ENCODE measurements at regions not wholly inside any gene's neighbourhood (a gene's known extent, or its start where the extent isn't known, plus 50 kb on each side); places are given as distances from the start of the nearest gene placed in this dataset.
A peak's percentile ranks its signal among the peaks of the same experiment; 100 is the strongest.

DNA sequence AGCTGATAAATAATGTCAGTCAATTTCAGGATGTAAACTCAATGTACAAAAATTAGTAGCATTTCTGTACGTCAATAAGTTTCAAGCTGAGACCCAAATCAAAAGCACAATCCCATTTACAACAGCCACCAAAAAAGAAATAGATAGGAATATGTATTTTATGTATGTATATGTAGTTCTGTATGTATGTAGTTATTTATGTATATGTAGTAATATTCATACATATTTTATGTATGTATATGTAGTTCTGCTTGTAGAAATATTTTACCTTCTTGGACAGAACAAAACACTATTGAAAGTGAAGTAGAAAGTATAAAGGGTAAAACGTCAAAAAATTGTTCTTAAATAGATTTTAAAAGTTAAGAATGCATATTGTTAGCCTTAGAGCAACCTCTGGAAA, 591.0 kb upstream of the SETBP1 start:
- no peak for FAIRE-seq

DNA sequence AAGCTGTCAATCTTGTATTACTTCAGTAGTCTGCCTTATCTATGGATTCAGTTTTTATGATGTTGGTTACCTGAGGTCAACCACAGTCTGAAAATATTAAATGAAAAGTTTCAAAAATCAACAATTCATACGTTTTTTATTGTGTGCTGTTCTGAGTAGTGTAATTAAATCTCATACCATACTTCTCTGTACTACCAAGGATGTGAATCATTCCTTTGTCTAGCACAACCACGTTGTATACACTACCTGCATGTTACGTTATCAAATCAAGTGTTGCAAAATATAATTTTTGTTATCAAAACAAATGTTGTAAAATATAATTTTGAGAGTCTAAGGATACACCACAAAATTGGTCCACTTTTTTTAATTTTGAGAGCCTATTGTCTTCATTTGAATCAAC, 590.2 kb upstream of the SETBP1 start:
- no peak for FAIRE-seq

DNA sequence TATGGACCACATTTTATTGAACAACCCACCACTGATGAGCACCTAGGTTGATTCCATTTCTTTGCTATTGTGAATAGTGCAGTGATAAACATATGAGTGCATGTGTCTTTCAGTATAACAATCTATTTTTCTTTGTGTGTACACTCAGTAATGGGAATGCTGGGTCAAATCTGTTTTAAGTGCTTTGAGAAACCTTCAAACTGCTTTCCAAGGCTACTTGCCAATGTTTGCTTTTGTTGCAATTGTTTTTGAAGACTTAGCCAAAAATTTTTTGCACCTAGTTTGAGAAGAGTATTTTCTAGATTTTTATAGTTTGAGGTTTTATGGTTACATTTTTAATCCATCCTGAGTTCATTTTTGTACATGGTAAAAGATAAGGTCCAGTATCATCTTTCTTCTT, 587.4 kb upstream of the SETBP1 start:
- no peak for FAIRE-seq

DNA sequence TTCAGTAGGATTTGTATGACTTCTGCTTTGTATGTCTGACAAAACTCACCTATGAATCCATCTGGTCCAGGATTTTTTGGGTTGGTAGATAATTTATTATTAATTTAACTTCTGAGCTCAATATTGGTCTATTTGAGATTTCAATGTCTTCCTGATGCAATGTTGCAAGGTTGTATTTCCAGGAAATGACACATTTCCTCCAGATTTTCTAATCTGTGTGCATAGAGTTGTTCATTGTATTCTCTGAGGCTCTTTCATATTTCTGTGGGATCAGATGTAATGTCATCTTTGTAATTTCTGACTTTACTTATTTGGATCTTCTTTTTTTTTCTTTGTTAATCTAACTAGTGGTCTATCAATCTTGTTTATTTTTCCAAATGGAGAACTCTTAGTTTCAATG, 584.7 kb upstream of the SETBP1 start:
- FAIRE-seq, result peak; percentile 43

DNA sequence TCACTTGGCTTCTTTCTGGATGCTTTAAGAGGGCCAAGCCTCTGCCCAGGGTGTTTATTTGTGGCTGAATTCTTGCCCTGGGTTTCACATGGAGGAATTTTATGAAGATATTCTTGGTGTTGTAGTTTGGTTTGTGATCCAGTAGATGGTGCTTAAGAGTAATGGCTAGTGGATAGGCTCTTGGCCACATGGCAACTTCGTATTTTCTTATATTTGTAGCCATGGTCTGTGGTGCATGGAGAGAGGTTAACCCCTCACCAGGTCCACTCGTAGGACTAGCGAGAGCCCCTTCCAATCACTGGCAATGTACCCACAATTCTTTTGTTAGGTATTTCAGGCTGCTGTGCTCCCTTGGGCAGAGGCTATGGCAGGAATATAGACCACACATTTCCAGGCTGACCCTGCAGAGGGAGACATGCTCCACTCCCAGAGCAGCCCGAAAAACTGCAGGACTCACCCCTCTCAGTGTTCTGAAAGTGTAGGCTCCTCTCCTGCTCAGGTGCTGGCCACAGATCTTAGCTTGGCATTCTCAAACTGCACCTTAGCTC, 582.1 kb upstream of the SETBP1 start:
- no peak for FAIRE-seq

DNA sequence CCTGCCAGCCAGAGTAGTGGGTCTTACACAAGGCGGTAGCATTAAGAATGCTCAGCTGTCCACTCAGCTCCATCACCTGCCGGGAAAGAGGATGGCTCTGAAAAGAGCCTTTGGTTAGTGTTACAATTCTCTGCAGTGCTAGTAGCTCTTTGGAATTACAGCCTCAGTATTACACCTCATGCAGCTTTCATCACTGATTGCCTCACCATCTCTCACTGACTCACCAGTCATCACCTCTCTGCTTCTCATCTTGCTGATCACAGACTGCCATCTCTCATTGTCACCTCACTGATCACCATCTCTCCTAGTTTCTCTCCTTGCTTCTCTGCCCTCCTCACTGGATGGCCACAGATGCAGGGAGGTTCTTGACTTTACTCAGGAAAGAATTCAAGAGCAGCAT, 573.5 kb upstream of the SETBP1 start:
- no peak for FAIRE-seq

DNA sequence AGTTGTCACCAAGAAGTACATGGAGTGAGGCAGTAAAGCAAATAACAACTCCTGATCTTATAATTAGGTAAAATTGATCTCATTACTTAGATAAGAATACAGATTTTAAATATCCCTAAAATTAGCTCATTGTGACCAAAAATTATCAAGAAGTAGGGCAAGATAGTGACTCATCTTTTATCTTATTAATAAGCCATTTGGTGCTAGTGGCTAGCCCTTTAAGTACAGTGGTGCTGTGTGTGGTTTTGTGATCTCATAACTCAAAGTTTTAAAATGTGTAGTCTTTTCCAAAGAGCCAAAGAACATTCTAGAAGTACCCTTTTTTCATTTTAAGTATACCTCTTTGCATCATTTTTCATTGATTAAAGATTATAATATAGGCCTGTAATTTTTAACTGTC, 569.4 kb upstream of the SETBP1 start:
- FAIRE-seq, result no peak

DNA sequence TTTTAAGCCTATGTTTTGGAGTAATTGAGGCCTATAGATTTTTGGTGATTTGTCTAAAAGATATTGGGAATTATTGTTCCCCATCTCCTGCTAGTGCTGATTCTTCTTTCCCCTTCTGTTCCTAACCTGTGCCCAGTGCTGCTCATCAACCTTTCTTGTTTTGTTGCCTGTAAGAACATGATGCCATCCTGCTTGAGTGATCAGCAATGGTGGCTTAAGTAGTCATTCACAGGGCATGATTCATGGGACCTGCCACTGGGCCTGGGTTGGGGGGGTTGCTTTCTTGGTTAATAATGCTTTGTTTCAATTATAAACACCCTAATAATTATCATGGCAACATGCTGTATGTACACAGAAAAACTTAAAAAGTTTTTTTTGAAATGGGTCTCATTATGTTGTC, 562.9 kb upstream of the SETBP1 start:
- no peak for FAIRE-seq

DNA sequence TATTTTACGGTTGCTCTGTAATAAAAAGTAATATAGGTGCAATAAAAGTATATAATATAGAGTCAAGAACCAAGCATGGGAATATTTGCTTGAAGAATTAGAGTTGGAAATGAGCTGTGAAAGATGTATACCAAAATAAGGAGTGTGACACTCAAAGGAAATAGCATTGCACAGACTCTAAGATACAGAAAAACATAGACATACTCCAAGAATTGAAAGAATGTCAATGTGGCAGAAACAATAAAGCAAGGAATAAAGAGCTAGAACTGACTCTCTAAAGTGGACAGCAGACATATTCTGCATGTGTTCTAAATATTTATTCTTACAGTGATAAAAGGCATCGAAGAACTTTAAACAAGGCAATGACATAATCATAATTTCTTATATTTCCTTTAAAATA, 561.1 kb upstream of the SETBP1 start:
- FAIRE-seq, result no peak

DNA sequence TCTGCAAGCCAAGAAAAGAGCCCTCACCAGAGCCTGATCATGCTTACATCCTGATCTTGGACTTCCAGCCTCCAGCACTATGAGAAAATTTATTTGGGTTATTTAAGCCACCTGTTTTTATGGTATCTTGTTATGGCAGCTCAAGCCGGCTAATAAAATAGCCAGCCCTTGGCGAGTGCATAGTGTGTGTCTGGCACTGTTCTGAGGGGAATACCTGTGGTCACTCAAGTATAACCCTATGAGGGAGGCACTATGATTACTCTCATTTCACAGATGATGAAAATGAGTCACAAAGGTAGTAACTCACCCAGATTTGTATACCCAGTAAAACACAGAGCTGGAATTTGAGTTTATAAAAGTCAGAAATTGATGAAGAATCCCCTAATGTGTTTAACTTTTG, 556.9 kb upstream of the SETBP1 start:
- no peak for FAIRE-seq

DNA sequence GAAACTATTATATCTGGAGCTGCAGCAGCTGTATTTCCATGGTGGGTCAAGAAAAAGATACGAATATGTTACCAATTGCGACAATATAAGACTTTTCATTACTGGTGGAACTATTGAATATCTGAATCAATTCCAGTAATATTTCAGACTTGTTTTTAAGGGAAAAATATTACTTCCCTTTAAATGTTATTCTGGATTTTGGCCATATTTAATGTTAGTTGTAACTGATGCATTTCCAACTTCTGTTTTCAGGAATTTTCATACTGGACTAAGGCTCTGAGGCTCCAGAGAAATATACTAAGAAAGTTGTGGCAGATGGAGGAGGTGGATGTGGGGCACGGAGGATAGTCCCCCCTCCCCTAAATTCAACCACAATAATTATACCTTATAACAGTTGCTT, 555.2 kb upstream of the SETBP1 start:
- FAIRE-seq, result no peak

DNA sequence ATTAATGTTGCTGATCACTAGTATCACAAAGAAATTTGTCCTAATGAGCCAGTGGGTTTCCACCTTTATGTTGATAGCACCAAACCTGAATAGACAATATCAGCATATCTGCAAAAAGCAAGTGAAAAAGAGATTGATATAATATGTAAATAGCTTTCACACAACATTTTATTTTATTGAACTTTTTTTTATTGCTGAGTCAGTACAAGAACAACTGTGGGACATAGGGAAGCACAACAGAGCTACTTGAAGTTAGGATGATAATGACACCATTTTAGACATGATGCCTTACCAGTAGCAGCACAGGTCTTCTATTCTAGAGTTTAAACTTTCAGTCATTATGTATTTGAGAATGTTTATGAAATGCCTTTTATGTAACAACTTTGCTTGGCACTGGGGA, 554.1 kb upstream of the SETBP1 start:
- FAIRE-seq, result no peak

DNA sequence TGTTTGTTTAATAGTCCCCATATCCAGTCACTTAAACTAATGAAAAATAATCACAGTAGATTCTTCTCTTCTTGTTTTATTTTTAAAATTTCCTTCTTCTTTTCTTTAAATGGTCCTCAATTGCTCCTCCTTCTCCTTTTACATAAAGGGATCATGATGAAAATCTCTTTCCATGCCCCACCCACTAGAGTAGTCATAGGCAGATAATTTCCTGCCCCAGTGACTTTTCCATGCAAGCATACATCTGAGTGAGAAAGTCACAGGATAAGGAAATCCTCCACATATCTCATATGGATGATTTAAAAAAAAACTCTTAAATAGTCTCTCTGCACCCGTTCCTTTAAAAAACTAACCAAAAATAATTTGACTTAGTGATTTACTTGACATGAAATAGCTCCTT, 552.3 kb upstream of the SETBP1 start:
- FAIRE-seq, result no peak

DNA sequence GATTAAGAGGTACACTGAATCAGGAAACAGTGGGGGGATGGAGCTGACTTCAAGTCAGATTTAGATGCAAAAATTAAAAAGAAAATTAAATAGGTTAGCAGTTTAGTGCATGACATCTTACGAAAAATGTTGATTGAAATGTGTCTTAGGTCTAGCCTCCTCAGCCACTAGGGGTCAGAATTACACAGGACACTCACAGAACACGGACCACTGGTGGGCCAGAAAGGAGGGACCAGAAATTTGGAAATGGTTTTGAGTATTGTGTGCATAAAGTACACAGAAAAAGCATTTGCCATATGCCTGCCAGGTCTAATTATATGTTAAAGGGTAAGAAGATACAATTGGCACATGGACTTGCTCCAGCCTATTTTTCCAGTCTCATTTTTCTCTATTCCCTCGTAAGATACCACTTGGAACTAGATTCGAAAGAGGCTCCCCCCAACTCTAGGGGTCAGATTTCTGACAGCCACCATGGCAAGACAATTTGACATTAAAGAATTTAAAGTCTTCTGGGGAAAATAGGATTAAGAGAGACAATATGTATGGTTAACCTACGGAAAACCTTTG, 550.2 kb upstream of the SETBP1 start:
- FAIRE-seq, result no peak

DNA sequence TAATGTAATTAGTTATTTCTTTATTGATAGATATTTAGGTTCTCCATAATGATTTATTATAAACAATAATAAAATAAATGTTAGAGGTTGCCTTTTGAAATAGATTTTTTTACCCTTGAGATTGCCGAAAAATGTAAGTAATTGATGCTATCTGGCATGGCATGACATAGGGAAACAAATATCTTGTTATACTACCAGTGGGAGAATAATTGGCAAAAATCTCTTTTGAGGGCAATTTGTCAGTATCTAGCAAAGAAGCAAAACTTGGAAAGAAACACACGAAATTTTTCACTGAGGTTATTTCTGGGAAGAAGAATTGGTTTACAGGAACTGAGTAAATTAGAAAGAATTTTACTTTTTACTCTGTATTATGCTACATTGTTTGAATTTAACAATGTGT, 547.2 kb upstream of the SETBP1 start:
- no peak for FAIRE-seq

DNA sequence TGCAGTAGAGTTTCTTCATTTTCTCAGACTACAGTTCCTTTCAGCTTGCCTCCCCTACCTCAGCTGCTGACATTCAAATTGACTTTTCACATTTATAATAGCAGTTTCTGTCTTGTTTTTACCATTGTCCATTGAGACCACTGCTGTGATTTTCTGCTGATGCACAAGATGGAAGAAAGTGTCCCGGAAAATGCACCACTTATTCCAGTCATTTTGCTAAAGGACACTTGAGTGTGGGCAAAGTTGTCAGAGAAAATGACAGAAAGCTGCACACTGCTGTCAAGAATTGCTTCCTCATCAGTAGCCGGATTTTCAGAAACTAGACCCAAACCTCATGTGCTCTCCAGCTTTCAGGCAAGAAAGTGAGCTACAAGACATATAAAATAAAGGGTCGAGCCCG, 546.2 kb upstream of the SETBP1 start:
- no peak for FAIRE-seq

DNA sequence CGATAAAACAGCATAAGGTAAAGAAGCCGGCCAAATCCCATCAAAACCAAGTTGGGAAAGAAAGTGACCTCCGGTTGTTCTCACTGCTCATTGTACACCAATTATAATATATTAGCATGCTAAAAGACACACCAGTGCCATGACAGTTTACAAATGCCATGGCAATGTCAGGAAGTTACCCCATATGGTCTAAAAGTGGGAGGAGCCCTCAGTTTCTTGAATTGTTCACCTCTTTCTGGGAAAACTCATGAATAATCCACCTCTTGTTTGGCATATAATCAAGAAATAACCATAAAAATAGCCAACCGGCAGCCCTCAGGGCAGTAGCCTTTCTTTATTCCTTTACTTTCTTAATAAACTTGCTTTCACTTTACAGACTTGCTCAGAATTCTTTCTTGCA, 544.9 kb upstream of the SETBP1 start:
- FAIRE-seq, result no peak

DNA sequence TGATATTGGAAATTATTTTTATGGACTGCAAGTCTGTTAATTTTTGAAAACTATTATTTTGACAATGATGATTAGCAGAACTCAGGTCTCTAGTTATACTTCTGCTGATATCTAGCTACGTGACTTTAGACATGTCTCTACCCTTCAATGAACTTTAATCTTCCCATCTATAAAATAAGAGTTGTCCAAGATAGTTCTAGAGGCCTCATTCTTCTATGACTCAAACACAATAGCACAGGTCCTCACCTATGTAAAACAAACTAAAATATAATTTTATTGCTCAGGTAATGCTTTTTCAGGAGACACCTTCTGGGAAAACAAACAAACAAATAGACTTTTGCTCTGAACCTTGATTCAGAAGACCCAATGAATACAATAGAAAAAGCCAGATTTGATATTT, 544.4 kb upstream of the SETBP1 start:
- peak; percentile 80 for FAIRE-seq

DNA sequence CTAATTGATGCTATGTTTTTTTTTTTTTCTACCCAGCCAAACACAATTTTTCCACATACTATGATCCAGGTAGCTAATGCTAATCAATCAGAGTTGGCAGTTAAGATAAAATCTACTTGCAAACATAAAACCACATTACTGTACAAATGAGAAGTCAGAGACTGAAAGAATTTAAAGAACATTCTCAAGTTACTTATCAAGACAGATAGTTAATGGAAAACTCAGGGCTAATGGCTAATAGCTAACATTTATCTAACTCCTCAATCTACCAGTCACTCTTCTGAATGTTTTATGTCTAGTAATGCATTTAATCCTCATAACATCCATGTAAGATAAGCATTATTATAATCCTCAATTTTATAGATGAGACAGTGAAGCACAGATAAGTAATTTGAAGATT, 537.6 kb upstream of the SETBP1 start:
- no peak for FAIRE-seq

DNA sequence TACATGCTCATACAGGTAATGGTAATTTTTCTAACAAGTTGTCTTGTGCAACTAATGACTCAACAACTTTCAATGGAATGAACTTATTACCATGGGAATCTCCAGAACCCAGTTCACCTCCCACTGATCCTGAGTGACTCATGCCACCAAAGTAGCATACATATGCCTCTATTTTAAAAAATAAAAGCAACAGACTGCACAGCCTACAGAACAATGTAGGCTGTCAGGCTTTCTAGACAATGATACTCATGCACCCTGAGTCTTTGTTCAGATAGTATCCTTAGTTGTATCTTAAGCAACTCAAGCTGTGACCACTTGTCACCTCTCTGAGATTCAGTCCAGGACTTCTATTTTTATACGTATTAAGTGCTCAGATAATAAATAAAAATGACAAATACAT, 531.0 kb upstream of the SETBP1 start:
- no peak for FAIRE-seq

DNA sequence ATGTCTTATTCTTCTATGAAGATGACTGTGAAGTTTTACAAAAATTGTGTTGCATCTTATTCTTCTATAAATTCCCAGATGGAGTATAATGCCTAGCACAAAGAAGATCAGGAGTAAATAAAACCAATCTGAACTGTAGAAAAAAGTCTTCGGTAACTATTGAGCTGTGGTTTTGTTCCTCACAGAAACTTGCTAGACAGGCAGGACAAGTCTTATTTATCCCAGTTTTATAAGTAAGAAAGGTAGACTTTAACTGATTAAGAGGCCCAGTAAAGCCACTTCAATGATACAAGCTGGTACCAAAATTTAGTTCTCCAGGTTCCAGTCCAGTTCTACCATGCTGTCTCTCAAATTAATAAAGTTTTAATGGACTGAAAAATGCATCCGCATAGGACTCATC, 526.7 kb upstream of the SETBP1 start:
- no peak for FAIRE-seq

DNA sequence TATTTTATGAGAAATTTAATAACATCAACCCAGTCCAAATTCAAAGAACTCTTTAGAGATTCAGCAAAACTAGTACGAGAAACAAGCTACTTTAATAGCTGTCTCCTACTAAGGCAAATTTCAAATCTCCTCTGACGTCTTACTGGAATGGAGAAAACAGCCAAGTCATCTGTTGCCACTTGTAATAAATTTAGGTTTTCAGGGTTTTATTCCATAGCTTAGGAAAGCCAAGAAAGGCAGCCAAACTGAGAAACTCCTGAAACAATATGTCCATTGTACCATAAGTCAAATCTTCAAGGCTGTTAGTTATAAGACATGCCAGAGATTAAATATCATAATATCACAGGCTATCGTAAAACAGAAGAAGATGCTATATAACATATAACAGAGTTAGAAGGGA, 524.6 kb upstream of the SETBP1 start:
- no peak for FAIRE-seq

DNA sequence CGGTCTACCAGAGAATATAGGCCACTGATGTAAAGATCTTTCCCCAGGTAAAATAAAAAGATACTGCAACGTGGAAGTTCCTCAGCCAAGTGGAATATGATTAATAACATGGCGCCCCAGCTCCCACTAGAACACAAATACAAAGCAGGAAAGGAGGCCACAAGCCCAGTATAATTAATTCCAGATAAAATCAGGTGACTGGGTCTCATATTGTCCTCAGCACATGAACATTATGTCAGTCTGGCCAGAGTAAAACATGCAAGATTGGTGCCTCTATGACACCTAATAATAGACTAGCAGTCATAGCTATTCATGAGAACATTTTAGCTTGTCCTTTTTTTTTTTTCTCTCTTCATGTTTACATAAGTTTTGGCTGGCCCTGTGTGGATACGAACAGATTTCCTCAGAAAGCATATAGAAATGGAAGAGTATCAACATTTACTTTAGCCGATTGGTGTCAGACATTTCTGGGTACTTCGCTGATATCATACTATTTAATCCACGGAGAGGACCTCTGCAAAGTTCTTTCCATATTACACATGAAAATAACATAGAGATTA, 523.8 kb upstream of the SETBP1 start:
- FAIRE-seq, result no peak

DNA sequence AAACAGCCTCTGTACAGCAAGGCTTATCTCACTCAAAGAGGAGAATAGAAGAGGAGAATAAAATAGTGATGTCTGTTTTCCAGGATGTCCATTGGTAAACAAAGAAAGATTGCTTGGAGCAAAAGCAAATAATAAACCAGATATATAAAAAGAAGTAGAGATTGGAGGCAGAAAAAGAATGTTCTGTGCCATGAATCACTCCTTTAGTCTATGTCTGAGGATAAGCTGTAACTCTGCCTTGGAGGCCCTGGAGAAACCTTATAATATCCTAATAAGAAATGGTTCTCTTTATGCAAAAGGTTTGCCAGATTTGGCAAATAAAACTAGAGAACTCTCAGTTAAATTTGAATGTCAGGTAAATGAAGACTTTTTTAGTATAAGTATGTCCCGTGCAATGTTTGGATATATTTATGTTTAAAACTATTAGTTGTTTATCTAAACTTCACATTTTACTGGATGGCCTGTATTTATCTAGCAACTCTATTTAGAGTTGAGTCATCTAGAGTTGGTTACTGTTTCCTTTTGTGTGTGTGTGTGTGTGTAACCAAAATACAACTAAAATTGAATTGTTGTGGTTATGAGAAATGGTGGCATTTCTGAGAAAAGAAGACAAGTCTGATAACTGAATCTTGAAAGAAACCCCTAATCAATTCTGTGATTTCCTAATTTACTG, 510.3 kb upstream of the SETBP1 start:
- no peak for FAIRE-seq

DNA sequence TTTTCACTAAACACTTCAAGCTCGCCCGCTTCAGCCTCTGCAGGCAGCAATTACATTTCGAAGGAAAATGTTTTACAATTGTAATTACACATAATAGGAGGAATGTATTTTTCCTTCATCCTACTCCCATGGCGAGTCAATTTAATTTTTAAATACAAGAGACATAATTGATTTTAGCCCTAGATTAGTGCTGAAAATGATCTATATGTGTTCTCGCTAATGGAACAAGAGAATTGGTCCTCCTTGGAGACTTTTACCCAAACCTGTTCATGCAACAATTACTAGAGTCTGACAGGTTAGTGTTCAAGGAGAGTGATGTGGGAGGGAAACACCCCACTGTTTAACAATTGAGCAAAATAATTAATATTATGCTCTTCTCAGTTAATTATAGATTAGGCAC, 509.4 kb upstream of the SETBP1 start:
- no peak for FAIRE-seq

Data from colon (tissue), 2 donors.